ENCODE measurements at regions not wholly inside any gene's neighbourhood (a gene's known extent, or its start where the extent isn't known, plus 50 kb on each side); places are given as distances from the start of the nearest gene placed in this dataset.

DNA sequence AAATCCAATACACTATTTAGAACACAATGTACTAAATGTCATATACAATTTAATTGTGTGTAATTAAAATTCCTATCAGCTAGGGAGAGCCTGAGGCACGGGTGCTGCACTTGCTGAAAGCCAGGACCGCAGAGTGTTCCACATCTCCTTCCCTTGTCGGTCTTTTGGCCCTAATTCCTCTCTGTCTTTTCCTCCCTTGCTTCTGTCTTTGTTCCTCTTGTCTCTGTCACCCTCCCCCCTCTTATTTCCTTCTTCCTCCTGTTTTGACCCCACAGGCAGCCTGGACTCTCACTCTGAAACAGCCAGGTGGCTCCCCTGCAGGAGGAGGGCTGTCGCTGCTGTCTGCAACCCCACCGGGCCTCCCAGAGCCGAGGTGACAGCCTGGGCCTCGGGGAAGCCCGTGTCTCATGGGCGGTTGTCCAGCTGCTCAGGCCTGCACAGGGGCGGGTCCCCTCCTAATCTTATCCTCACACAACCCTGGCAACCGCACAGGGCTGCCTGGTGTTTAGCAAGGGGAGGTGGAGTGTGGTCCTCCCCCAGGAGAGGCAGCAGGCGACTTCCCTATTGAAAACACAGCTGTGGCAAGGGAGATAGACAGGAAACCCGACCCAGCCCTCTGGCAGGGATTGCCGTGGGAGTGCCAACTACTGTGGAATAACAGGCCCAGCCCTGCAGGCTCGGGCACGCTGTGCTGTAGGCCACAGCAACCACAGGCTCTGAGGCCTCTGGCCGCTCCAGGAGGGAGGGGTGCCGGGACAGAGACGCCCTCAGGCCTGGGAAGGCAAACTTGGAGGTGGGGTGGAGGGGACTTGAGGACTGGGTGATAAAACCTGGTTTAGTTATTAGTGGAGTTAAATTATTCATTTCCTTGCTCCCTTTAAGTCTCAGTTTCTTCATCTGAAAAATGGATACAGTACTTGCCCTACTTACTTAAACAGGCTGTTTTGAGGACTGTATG is 68.8 kb upstream of the WDR26 start:
- Histone ChIP-seq H3K27ac (peak overlapping the region; percentile 13 to 90 (median 76)), H3K4me3 (no peak overlapping the region)

DNA sequence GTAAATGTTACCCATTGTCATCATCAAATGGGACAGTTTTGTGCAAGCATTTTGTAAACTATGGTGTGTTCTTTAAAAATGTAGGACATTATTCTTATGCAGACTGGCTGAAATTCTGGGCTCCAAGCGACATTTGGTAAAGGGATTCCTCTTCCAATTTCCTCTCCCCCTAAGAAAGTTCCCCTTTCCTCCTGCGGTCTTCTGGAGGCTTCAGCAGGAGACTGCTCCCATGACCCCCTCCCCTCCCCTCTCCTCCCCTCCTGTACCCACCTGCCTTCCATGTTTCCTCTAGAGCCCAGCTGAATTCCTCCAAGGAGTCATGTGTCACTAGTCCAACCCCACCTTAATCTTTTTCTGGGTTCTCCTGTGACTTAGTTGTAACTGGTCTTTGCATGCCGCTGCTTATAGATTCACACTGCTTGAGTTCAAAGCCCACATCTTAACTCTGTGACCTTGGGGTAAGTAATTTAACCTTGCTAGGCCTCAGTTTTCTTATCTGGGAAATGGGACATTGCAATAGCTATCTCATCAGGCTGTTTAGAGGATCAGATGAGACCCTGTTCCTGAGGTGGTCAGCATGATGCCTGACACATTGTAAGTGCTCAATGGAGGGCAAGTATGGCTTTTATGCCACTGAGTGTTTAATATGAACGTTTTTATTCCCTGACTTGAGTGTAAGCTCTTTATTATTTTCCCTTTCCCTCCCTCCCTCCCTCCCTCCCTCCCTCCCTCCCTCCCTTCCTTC is 69.9 kb upstream of the WDR26 start:
- H3K27ac ChIP-seq: peak overlapping the region in 18 of 21 experiments; percentile 44 to 90 (median 77)
- H3K4me3 ChIP-seq: no peak overlapping the region

DNA sequence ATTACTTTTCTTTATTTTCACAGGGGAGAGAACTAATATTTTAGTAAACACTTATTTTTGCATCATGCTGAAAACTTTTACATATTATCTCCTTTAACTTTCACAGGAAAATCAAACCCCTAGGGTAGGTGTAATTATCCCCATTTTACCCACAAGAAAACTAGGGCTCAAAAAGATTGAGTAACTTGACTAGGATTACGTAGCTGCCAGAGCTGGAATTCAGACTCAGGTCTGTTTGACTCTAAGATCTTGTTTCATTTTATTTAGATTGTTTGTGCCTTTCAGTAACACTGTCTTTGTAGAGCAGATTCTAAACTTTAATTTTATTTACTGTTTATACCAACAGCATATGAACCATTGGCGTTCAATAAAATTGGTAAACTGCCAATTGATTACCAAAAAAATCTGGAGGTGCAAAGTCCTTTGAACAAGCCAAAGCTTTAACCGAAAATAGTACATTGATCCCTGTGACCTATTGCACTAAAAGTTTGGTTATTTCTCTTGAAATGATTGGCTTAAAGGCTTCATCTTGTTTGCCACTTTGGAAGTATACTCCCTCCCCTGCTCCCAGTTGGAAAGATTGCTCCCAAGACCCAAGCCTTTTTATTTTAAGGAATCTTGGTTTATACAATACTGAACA is 71.0 kb upstream of the WDR26 start:
- Histone ChIP-seq H3K4me3 (no peak overlapping the region), H3K27ac (peak overlapping the region in 14 of 21 experiments; percentile 0 to 85 (median 28))

DNA sequence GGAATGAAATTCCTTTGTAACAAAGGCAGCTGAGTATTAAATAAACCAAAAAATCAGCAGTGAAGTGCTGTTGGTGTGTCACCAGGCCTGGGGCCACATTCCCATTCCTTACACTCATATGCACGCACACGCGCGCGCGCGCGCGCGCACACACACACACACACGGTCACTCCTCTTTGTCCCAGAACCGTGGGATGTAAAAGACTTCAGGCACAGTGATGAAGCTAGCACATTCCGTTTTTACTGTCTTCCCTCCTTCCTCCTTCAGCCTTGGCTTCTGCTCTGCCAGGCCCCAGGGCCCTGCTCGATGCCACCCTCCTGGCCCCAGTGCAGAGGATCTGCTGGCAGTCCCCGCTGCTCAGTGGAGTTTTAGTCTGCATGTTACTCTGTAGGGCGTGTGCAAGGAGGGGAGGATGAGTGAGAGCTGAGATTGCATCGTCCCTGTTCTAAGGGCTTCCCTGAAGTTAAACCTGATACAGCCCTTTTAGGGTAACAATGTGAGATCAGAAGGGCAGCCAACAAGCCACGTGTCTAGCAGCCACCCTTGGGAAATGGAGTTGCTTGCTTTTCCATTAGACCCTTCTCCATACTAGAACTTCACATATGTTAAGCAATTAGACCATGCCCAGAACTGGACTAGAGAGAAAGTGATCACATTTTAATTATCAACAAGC is 71.7 kb upstream of the WDR26 start:
- peak overlapping the region in 14 of 21 experiments; percentile 0 to 85 (median 36) for H3K27ac ChIP-seq
- H3K4me3 ChIP-seq: no peak overlapping the region

DNA sequence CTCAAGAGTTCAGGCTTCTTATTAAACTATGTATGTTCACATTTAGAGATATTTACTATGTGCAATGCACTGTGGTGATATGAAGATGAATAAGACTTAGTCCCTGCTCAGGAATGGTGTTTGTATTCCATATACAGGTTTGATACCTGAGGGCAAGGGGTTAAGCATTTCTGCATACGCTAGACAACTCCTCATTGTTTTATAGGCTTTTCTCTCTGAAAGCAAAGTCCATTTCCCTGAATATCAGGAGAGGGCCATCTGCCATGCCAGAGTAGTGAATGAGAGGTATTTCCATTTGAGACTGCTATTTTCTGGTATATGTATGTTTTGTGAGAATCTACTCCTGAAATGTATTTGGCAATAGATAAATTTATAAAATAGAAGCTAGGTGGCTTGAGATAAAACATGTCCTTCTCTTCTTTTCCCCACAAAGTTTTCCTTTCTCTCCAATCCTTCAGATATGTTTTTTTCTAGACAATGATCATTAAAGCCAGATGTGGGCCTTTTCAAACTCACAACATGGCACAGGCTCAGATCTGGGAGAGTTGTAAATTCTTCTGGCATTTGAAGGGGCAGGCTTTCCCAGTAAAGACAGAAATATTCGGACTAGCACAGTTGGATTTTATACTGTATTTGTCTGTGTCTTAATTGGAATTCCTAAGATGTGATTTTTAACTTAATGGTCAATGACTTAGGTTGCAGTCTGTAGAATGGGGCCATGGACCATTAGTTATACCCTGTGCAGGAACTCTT is 73.3 kb upstream of the WDR26 start:
- Histone ChIP-seq H3K27ac (peak overlapping the region in 4 of 21 experiments; percentile 5 to 47 (median 22)), H3K4me3 (no peak overlapping the region)

DNA sequence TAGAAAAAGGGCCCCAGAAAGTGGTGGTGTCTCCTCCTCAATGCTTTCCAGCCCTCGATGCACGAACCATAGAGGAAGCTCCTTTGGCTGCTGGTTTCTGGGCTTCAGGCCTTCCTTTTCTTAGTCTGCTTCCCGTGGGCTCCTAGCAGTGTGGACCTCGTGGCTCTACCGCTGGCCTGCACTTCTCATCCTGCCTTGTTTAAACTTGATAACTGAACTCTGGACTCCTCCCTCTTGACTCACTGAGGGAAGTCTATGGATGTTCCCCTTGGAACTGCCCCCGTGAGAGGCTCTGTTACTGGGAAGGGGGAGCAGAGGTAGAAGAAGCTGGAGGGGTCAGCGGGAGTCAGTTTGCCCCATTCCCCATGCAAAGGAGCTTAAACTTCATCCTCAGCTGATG is 75.3 kb upstream of the WDR26 start:
- Histone ChIP-seq H3K27ac (peak overlapping the region in 10 of 21 experiments; percentile 2 to 71 (median 30)), H3K4me3 (no peak overlapping the region)

DNA sequence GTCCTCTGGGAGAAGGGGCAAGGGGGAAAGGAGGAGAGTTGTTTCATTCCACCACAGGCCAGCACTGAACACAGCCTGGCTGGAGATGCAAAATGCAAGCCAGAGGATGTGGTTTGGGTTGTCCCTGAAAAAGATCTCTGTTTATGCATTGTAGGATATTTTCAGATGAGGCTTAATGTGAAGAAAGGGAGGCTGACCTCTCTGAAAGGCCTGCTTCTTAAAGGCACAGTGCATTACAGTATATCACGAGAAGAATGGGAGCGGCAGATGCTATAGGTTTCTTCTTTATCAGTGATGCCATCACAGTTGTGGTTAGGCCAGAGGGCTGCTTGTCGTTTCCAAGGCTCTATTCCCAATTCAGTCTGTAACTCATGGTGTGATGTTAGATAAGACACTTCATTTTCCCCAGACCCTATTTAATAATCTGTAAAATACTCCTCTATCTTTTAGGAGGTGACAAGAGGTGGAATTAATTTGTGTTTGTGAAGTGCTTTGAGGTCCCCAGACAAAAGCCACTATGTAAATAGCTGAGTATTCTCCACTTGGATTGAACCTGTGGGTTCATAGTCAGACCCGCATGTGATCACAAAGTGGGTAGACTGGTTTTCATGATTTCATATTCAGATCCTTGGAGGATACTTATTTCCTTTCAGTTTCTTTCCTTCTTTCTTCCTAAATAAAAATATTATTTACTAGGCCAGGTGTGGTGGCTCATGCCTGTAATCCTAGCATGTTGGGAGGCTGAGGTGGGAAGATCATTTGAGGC is 76.5 kb upstream of the WDR26 start:
- H3K27ac ChIP-seq: peak overlapping the region in 8 of 21 experiments; percentile 20 to 71 (median 45)

DNA sequence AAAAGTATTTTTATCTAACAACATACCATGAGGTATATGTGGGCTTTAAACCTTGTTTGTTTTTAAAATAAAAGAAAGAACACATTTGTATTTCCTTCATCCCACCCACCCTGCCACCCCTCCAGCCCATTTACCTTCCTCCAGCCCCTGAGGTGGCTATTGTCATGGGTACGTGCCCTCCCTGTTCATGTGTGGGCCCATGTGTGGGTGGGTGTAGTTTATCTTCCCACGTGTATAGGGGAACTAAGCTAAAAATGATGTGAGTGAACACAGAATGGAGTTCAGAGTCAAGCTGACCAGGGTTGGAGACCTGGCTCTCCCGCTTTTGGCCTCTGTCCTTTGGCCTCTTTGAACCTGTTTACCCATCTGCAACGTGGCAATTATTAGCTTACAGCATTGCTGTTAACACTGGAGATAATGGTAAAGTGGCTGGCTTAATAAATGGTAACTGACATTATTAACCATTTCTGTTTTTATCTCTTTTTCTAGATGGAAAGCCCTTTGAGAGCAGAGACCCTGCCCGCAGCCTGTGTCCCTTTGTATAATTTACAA is 78.1 kb upstream of the WDR26 start:
- Histone ChIP-seq H3K27ac (no peak overlapping the region), H3K4me3 (no peak overlapping the region)

More for the DNA sequence above, 76.5 kb upstream of the WDR26 start:
- H3K4me3 ChIP-seq: no peak overlapping the region

DNA sequence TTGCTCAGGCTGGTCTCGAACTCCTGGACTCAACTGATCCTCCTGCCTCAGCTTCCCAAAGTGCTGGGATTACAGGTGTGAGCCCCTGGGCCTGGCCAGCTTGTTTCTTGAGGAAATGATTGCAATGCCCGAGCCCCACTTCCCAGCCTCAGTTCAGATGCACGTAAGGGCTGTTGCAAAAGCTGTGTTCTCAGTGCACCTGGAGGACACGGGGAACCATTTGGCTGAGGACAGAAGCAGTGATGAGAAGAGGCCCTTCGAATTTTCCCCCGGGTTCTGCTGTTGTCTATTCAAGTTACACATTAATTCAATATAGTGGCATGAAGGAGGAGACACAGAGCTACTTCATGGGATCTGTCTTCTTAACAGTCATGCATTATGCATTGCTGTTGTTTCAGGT is 78.8 kb upstream of the WDR26 start:
- H3K27ac ChIP-seq: no peak overlapping the region
- no peak overlapping the region for H3K4me3 ChIP-seq

DNA sequence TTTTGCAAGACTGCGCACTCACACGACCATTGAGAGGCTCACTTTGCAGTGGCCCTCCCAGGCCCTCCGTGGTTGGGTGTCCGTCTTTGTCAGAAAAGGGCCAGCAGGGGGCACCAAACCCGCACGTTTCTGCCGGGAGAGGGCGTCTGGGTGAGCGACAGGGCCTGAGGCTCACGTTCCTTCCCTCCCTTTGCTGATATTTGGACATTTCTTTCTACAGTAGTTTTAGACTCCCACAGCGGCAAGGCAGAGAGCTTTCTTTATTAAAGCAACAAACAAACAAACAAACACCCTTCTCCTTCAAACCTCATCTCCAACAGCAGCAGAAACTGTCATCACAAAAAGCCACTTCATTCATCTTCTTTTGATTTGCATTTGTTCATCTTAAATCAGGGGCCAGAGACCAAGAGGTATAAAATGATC is 79.2 kb upstream of the WDR26 start:
- H3K4me3 ChIP-seq: no peak overlapping the region
- H3K27ac ChIP-seq: no peak overlapping the region

DNA sequence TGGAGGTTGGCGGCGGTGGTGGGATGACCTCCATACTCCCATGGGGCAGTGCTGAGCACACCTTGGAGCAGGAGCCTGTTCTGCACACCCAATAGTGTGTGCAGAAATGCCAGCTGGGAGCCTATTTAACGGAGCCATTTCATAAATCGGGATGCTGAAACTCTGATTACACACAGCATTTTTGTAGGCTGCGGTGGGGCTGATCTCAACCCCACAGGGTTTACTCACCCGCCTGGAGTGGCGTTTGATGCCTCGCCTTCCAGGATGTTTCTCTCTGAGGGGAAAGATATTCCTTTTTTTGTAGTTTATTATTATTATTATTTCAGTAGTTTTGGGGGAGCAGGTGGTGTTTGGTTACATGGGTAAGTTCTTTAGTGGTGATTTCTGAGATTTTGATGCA is 82.6 kb upstream of the WDR26 start:
- no peak overlapping the region for H3K4me3 ChIP-seq
- H3K27ac ChIP-seq: no peak overlapping the region

DNA sequence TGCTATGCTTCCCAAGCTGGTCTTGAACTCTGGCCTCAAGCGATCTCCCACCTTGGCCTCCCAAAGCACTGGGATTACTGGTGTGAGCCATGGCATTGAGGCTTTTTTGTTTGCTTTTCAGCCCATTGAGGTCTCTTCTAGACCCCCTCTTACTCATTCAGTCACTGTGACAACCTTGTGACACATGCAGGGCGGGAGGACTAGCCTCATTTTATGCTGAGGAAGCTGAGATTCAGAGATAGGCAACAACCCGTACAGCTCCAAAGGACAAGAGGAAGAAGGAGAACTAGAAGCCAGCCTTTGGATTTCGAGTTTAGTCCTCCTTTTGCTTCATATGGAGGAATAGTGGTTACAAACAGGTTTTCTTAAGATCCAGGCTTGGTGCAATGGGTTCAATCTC is 83.9 kb upstream of the WDR26 start:
- Histone ChIP-seq H3K4me3 (no peak overlapping the region), H3K27ac (no peak overlapping the region)

DNA sequence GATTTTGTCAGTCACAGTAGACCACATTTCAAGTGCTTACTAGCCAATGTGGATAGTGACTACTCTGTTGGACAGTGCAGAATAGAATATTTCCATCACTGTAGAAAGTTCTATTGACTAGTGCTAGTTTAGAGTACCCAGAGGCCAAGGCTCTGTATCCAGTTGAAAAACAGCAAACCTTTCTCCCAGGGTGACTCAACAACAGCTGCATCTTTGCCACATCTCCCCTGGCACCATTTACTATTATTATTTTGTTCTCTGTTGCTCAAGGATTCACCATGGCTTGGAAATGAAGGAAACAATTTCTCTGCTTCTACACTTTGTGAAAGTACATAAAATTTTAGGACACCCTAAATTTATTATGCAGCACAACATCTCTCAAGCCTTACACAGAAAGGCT is 85.3 kb upstream of the WDR26 start:
- no peak overlapping the region for H3K27ac ChIP-seq
- H3K4me3 ChIP-seq: no peak overlapping the region

DNA sequence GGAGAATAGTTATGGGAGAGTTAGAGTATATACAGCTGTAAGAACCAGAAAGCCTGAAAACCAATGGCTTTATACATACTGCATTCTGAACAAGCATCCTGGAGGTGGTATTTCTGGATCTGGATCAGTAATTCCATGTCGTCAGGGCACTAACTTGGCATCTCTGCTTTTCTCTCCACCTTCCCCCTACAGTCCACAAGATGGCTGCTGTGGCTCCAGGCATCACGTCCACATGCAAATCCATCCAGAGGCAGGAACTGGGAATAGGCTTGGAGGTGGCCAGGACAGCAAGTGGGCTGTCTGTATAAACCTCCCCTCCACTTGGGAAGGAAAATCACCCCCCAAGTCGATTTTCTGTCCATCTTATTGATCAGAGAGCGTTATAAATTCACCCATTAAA is 86.2 kb upstream of the WDR26 start:
- H3K27ac ChIP-seq: no peak overlapping the region
- no peak overlapping the region for H3K4me3 ChIP-seq

DNA sequence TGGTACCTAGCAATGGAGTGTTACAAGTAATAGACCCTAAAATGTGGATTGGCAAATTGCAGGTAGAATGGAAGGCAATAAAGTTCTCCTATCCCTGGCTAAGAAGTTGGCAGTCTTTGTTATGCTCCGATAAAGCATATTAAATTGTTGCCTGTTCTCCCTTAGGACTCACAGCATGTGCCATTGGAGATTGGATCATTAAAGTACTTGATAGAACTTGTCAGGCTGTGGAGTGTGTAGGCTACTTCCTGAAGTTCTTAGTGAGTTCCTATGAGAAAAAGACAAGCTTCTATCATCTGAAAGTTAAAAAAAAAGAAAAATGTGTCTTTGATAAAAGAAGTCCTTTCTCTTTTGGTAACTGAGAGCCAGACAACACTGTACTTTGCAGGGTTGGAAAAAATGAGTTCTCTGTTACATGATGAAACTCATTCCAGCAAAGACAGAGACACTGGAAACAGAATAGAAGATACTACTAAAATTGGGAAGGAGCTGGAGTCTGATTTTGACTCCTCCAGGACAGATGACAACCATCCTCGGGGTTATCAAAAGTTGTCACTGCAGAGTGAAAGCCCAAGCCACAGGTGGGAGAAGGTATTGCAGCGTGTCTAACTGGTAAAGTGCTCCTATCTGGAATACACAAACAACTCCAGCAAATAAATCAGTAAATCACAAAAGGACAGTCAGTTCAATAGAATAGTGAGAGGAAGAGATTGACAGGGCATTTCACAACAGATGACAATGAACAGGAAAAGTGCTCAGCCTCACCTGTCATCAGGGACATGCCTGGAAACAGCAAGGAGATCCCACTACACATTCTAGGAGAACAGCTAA is 87.5 kb upstream of the WDR26 start:
- Histone ChIP-seq H3K27ac (peak overlapping the region in 2 of 21 experiments; percentile 2 to 11), H3K4me3 (no peak overlapping the region)

DNA sequence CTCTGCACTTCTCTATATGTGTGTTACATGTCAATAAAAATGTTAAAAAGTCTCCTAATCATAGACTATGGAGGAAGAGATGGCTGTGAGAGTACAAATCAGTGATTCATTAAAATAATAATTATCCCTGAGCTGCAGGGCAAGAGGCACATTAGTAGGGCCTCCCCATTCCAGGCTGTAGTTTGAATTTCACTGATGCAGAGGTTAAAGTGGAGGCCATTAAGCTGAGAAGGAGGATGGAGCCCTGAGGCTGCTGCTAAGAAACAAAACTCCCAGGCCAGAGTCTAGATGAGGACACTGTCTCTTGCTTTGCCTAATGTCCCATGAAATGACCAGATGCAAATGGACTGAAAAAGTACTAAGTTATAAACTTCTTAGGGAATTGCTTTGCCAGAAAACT is 89.1 kb upstream of the WDR26 start:
- H3K27ac ChIP-seq: no peak overlapping the region
- no peak overlapping the region for H3K4me3 ChIP-seq

DNA sequence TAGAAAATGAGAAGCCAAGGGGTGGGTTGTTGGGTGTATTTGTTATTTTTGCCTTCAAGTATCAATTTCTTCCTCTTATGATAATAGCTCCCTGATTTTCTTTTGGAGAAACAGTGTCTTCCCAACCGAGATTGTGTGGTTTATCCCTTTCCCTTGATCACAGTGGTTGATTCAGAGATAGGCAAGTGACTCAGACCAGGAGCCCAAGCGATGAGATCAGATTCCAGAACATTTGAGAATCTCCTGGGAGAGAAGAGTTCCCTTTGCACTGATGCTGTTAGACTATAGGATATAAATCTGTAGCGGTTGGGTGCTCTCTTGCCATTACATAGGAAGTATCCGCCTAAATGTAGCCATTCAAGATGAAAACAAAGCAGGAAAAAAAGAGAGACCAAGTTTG is 90.1 kb upstream of the WDR26 start:
- Histone ChIP-seq H3K4me3 (no peak overlapping the region), H3K27ac (no peak overlapping the region)
